ENCODE measurements at regions not wholly inside any gene's neighbourhood (a gene's known extent, or its start where the extent isn't known, plus 50 kb on each side); places are given as distances from the start of the nearest gene placed in this dataset.

- Histone ChIP-seq H3F3A (ENCODE audit: low read depth) (no peaks in the 10 kb centered on the region), H3K9ac (ENCODE audit: low read depth, low read length, poor library complexity, severe bottlenecking) (no peak overlapping the region), H3K4me1 (ENCODE audit: insufficient read depth, low read length, poor library complexity, severe bottlenecking) (peaks cover 7% of the 10 kb centered on the region), H3K9me2 (replicated peaks; ENCODE audit: low read depth, low read length) (no peaks in the 10 kb centered on the region), H3K4me2 (ENCODE audit: low read depth, low read length, poor library complexity, severe bottlenecking) (no peak overlapping the region), H3K27me3 (ENCODE audit: insufficient read depth, low read length, poor library complexity, severe bottlenecking) (no peaks in the 10 kb centered on the region), H2AFZ (ENCODE audit: low read length) (no peak overlapping the region), H3K79me2 (ENCODE audit: insufficient read depth, low read length) (no peaks in the 10 kb centered on the region), H4K20me1 (ENCODE audit: insufficient read depth, low read length, poor library complexity, severe bottlenecking) (no peaks in the 10 kb centered on the region), H3K9me3 (ENCODE audit: insufficient read depth, low read depth, low read length) (no peaks in the 10 kb centered on the region), H3K36me3 (ENCODE audit: insufficient read depth, low read length) (no peaks in the 10 kb centered on the region), H3K4me3 (ENCODE audit: low read length, poor library complexity, severe bottlenecking) (no peak overlapping the region)
- TF ChIP-seq CTCF (conservative IDR thresholded peaks at IDR 0.05; ENCODE audit: low read length) (no peak), EZH2phosphoT487 (IDR thresholded peaks at IDR 0.05; ENCODE audit: borderline replicate concordance) (no peak)
These were observed 111.0 kb downstream of the GATA6 start for GRCh38 chr18:22280453-22280750.

GRCh38 chr18:22279741-22280452, 110.5 kb downstream of the GATA6 start:
- Histone ChIP-seq H3K36me3 (ENCODE audit: insufficient read depth, low read length) (no peaks in the 10 kb centered on the region), H3K9ac (ENCODE audit: low read depth, low read length, poor library complexity, severe bottlenecking) (no peak overlapping the region), H3K4me3 (ENCODE audit: low read length, poor library complexity, severe bottlenecking) (no peak overlapping the region), H3K4me1 (ENCODE audit: insufficient read depth, low read length, poor library complexity, severe bottlenecking) (peaks cover 7% of the 10 kb centered on the region), H3K4me2 (ENCODE audit: low read depth, low read length, poor library complexity, severe bottlenecking) (no peak overlapping the region), H3K27me3 (ENCODE audit: insufficient read depth, low read length, poor library complexity, severe bottlenecking) (no peaks in the 10 kb centered on the region), H2AFZ (ENCODE audit: low read length) (no peak overlapping the region), H4K20me1 (ENCODE audit: insufficient read depth, low read length, poor library complexity, severe bottlenecking) (no peaks in the 10 kb centered on the region), H3K79me2 (ENCODE audit: insufficient read depth, low read length) (no peaks in the 10 kb centered on the region), H3K9me2 (replicated peaks; ENCODE audit: low read depth, low read length) (no peaks in the 10 kb centered on the region), H3K9me3 (ENCODE audit: insufficient read depth, low read depth, low read length) (no peaks in the 10 kb centered on the region), H3F3A (ENCODE audit: low read depth) (no peaks in the 10 kb centered on the region)
- TF ChIP-seq CTCF (conservative IDR thresholded peaks at IDR 0.05; ENCODE audit: low read length) (no peak), EZH2phosphoT487 (IDR thresholded peaks at IDR 0.05; ENCODE audit: borderline replicate concordance) (no peak)

- no peaks in the 10 kb centered on the region for H3K9me2 ChIP-seq (replicated peaks; ENCODE audit: low read depth, low read length)
- no peaks in the 10 kb centered on the region for H3K9me3 ChIP-seq (ENCODE audit: insufficient read depth, low read depth, low read length)
- H3K9ac ChIP-seq (ENCODE audit: low read depth, low read length, poor library complexity, severe bottlenecking): no peak overlapping the region
- H3K4me1 ChIP-seq (ENCODE audit: insufficient read depth, low read length, poor library complexity, severe bottlenecking): peaks cover 7% of the 10 kb centered on the region
- no peaks in the 10 kb centered on the region for H3K36me3 ChIP-seq (ENCODE audit: insufficient read depth, low read length)
- TF ChIP-seq EZH2phosphoT487 (IDR thresholded peaks at IDR 0.05; ENCODE audit: borderline replicate concordance) (no peak), CTCF (conservative IDR thresholded peaks at IDR 0.05; ENCODE audit: low read length) (no peak)
- H3F3A ChIP-seq (ENCODE audit: low read depth): no peaks in the 10 kb centered on the region
- H3K79me2 ChIP-seq (ENCODE audit: insufficient read depth, low read length): no peaks in the 10 kb centered on the region
- no peaks in the 10 kb centered on the region for H3K27me3 ChIP-seq (ENCODE audit: insufficient read depth, low read length, poor library complexity, severe bottlenecking)
- H3K4me3 ChIP-seq (ENCODE audit: low read length, poor library complexity, severe bottlenecking): no peak overlapping the region
- no peak overlapping the region for H2AFZ ChIP-seq (ENCODE audit: low read length)
- H3K4me2 ChIP-seq (ENCODE audit: low read depth, low read length, poor library complexity, severe bottlenecking): no peak overlapping the region
- no peaks in the 10 kb centered on the region for H4K20me1 ChIP-seq (ENCODE audit: insufficient read depth, low read length, poor library complexity, severe bottlenecking)
These were observed 109.4 kb downstream of the GATA6 start for GRCh38 chr18:22278798-22279197.
